ENCODE measurements at regions not wholly inside any gene's neighbourhood (a gene's known extent, or its start where the extent isn't known, plus 50 kb on each side); places are given as distances from the start of the nearest gene placed in this dataset.

DNA sequence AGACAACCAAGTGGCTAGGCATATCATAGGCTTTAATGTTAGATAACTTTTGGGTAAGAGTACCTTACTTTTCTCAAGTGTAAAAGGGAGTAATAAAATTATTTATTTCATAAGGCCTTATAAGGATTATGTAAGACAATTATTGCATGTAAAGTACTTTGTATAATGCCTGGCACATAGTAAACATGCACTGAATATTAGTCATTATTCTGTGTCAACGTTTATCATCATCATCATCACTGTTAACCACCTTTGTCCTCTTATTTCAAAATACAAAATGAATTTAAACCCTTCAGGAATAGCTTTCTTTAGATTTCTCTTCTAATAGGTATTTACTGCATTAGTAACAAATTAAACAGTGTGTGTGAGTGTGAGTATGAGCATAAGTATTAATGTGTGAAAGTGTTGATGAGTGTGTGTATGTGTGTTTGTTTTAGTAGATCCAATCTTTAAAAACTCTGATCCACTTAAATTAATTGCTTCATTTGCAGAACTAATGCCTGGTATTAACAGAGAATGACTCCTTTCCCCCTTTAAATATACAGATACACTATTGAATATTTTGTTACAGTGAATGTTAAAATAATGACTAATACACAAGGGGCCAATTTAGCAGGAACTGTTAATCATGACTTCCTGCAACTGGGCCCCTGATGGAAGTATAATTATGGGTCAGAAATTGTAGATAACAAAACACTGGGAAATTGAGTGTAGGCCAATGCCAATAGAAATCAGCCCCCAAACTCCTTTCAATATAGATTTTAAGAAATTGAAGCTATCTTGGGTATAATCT lies 213.3 kb upstream of the FZD8 start:
- H3K27me3 ChIP-seq: no peaks in the 10 kb centered on the region
- intact Hi-C loops (cut with DNase I): no loop called here
- H3K9me3 ChIP-seq: no peaks in the 10 kb centered on the region

DNA sequence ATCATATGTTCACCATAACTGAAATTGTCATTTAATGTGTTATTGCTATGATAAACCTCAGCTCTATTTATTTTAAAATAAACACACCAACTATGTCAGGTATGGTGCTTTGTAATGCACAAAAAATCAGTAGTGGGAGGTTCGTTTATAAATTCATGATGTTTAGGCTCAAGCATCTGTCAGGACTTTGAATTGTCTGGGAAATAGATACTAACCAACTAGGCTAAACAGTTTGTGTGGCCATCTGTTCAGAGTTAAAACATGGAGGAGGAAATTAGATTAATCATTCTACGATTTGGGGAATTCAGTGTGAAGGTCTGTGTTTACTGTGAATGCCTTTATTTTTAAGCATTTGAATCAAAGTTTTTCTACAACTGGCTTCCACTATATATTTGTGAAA lies 212.6 kb upstream of the FZD8 start:
- Histone ChIP-seq H3K27ac (no peak overlapping the region), H3K9me3 (no peaks in the 10 kb centered on the region), H3K27me3 (no peaks in the 10 kb centered on the region), H3K4me1 (no peaks in the 10 kb centered on the region), H3K36me3 (replicated peaks in 1 of 2; ENCODE audit: insufficient read depth in 1 of 2, low read depth in 2 of 2) (no peaks in the 10 kb centered on the region), H3K4me3 (no peak overlapping the region)
- DNase-seq (no peak), ATAC-seq (no peak)
- intact Hi-C loops (cut with DNase I): no loop called here
- 60 to 72% methylated on average over 2 of the region's 2 CpGs for WGBS, 2 donors
- no peak for TF ChIP-seq POLR2A (IDR thresholded peaks at IDR 0.05)
- TF ChIP-seq CTCF (IDR thresholded peaks at IDR 0.05): no peak

More for the DNA sequence above, 213.3 kb upstream of the FZD8 start:
- Histone ChIP-seq H3K4me1 (no peaks in the 10 kb centered on the region), H3K27ac (no peak overlapping the region), H3K36me3 (replicated peaks in 1 of 2; ENCODE audit: insufficient read depth in 1 of 2, low read depth in 2 of 2) (no peaks in the 10 kb centered on the region), H3K4me3 (no peak overlapping the region)
- DNase-seq (no peak), ATAC-seq (no peak)
- no peak for TF ChIP-seq CTCF (IDR thresholded peaks at IDR 0.05)
- TF ChIP-seq POLR2A (IDR thresholded peaks at IDR 0.05): no peak
- 21 to 37% methylated on average over 1 of the region's 1 CpG for WGBS, 2 donors

GRCh38 chr10:35852721-35853120 lies 210.6 kb upstream of the FZD8 start:
- Histone ChIP-seq H3K36me3 (replicated peaks in 1 of 2; ENCODE audit: insufficient read depth in 1 of 2, low read depth in 2 of 2) (no peaks in the 10 kb centered on the region), H3K27me3 (no peaks in the 10 kb centered on the region), H3K9me3 (no peaks in the 10 kb centered on the region), H3K4me3 (no peak overlapping the region), H3K27ac (no peak overlapping the region), H3K4me1 (no peaks in the 10 kb centered on the region)
- TF ChIP-seq CTCF (IDR thresholded peaks at IDR 0.05) (no peak), POLR2A (IDR thresholded peaks at IDR 0.05) (no peak)
- 42 to 48% methylated on average over 2 of the region's 2 CpGs for WGBS, 2 donors
- no peak for DNase-seq
- ATAC-seq: no peak
- intact Hi-C loops (cut with DNase I): no loop called here

- no peak for ATAC-seq
- Histone ChIP-seq H3K27ac (no peak overlapping the region), H3K4me3 (no peak overlapping the region), H3K4me1 (no peaks in the 10 kb centered on the region), H3K27me3 (no peaks in the 10 kb centered on the region), H3K36me3 (replicated peaks in 1 of 2; ENCODE audit: insufficient read depth in 1 of 2, low read depth in 2 of 2) (no peaks in the 10 kb centered on the region), H3K9me3 (no peaks in the 10 kb centered on the region)
- 55 to 60% methylated on average over 5 of the region's 5 CpGs for WGBS, 2 donors
- intact Hi-C loops (cut with DNase I): no loop called here
- TF ChIP-seq POLR2A (IDR thresholded peaks at IDR 0.05) (no peak), CTCF (IDR thresholded peaks at IDR 0.05) (no peak)
- no peak for DNase-seq
Measured at GRCh38 chr10:35848412-35848811, 206.3 kb upstream of the FZD8 start.

- ATAC-seq (no peak), DNase-seq (no peak)
- Histone ChIP-seq H3K36me3 (replicated peaks in 1 of 2; ENCODE audit: insufficient read depth in 1 of 2, low read depth in 2 of 2) (no peaks in the 10 kb centered on the region), H3K27ac (no peak overlapping the region), H3K4me1 (no peaks in the 10 kb centered on the region), H3K9me3 (no peaks in the 10 kb centered on the region), H3K4me3 (no peak overlapping the region), H3K27me3 (no peaks in the 10 kb centered on the region)
- WGBS, 2 donors: 78 to 80% methylated on average over 5 of the region's 5 CpGs
- intact Hi-C loops (cut with DNase I): no loop called here
- no peak for TF ChIP-seq CTCF (IDR thresholded peaks at IDR 0.05)
- no peak for TF ChIP-seq POLR2A (IDR thresholded peaks at IDR 0.05)
Measured at GRCh38 chr10:35844686-35845085, 202.6 kb upstream of the FZD8 start.
